HG02571 (cell line): ENCODE measurements at regions not wholly inside any gene's neighbourhood (a gene's known extent, or its start where the extent isn't known, plus 50 kb on each side); places are given as distances from the start of the nearest gene placed in this dataset.
"Not testable (repeated sequence)": the region's sequence is repeated elsewhere in the genome, so short reads cannot be mapped to it uniquely, and the experiment has no call there.

Experiments
- ATAC-seq: cut with Tn5 transposase; IDR thresholded peaks from one replicate; pipeline ENCODE4 v1.9.1; 2021; ENCODE audit warnings: mild to moderate bottlenecking, moderate library complexity; ENCODE audit not compliant: unreplicated experiment

- no peak for ATAC-seq
Observed at GRCh38 chr6:103819509-103819908, 1040.2 kb downstream of the HACE1 start.

GRCh38 chr6:103812970-103813369 lies 1046.7 kb downstream of the HACE1 start:
- no peak for ATAC-seq

GRCh38 chr6:103801901-103802479 lies 1057.7 kb downstream of the HACE1 start:
- not testable (repeated sequence) for ATAC-seq

DNA sequence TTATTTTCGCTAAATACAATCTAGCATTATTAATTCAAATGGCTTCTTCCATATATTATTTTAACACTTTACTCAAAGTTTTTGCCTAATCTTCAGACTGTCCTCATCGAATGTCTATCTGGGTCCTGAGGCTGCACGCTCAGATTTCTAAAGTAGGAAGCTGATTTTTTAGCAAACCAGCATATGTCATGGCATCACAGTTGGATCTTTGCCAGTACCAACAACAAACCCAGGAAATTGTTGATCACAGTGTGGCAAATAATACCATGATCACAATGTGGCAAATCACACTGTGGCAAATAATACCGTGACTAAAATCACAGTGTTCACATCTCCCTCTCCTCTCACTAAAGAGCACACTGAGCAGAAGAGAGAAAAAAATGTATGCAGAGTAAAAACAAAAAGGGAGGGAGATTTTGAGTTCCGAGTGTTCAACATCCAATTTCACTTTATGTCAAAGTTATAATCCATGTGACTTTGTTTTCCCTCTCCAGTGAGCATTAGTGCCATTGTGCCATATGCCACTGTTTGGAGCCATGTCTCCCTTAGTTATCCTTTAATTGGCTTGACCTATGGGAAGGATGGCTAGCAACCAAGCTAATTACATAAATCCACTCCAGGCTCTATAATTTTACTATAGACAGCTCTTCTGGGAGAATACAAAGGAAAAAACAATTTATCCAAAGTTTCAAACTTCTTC lies 1059.6 kb downstream of the HACE1 start:
- ATAC-seq, result no peak

GRCh38 chr6:103798166-103798565 lies 1061.6 kb downstream of the HACE1 start:
- no peak for ATAC-seq

DNA sequence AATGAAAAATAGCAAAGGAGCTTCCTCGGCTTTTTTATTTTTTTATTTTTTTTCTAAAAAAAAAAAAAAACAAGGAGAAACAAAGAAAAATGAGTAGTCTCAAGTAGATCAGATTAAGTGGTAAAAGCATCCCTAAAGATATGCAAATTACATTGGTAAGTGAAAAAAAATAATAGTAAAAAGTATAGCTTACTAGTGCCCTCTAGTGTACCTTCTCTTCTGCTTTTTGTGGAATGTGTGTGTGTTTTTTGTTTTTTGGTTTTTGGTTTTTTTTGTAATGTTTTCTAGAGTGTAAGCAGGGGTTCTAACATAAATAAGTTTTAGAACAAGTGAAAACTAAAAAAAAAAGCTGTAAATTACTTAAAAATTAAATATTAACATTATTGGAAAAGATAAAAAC lies 1062.0 kb downstream of the HACE1 start:
- no peak for ATAC-seq

GRCh38 chr6:103791458-103791857 lies 1068.3 kb downstream of the HACE1 start:
- no peak for ATAC-seq

DNA sequence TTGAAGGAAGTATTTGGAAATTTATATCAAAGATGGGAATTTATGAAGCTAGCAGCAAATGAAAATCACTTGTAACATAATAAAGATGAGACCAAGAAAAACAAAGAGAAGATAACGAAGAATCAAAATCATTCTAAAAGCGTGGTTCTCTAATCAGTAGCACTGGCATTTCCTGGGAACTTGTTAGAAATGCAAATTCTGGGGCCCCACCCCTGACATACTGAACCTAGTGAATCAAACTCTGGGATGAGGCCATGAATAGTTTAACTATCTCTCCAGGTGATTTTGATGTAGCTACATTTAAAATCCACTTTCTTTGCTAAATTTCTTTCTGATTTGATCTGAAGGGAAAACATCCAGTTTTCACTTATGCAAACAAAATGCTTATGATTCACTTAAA lies 1075.6 kb downstream of the HACE1 start:
- ATAC-seq, result no peak

DNA sequence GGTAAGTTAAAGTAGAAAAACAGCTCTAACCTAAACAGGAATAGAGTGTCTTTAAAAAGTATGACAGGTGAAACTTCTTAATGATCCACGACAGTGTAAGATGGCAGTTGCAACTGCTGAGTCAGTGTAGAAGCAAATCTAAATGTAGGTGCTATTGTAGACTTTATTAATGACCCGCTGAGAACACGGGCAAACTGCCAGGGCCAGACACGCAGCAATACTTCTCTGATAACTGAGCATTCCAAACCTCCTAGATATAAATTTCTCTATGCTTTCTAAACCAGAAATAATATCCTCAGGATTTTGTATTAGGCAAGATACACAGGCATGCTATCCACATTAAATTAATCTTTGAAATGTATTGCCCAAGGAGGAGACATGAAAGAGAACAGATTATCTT lies 1076.4 kb downstream of the HACE1 start:
- no peak for ATAC-seq

GRCh38 chr6:103769431-103769830 lies 1090.3 kb downstream of the HACE1 start:
- ATAC-seq, result no peak

- no peak for ATAC-seq
Observed at GRCh38 chr6:103750603-103751002, 1109.1 kb downstream of the HACE1 start.

GRCh38 chr6:103734016-103734415 lies 1125.7 kb downstream of the HACE1 start:
- no peak for ATAC-seq

DNA sequence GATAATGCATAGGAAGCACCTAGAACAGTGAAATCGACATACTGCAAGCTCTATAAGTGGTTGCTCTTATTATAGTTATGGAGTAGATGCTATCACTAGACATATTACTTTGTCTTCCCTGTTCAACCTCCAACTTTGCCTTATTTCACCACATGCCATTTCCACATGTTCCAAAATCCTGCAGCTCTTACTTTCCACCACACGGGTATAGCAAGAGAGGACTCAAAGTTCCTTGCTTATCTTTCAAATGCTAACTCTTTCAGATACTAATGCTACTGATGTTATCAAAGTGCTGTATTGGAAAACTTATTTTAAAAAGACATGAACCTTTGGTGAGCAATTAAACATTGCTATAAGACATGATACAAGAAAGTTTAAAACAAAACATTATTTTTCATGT lies 1130.1 kb downstream of the HACE1 start:
- ATAC-seq, result no peak

DNA sequence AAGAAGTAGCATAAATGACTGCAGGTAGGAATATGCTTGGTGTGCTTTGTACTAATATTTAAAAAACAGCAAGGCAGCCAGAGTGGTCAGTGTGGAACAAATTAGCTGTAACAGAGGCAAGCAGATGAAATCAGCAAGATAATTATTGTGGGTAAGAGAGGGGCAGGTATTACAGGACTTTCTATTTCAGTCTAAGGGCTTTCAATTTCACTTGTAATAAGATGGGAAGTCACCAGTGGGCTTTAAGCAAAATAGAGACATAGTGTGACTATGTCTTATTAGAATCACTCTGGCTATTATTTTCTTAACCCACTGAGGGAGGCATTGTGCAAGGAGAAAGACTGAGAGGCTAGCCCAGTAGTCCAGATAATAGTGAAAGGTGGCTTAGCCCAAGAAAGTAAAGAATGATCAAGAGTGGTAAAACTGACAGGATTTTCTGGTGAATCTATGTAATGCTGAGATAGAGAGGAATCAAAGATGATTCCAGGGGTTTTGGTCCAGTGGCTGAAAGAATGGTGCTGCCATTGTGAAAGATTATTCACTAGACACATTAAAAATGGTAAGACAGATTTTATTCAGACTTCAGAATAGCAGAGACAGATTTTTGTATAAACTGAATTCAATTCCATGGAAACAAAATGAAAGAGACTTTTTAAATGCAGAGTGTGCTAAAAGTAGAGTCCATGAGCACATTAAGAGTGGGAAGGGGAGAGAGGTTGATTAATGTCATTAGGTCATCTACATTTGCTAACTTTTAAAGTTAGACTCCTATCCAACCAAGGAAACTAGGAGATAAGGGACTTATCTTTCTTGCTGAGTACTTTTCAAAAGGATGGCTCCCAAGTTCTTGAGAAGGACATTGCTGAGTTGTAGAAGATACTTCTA lies 1136.0 kb downstream of the HACE1 start:
- no peak for ATAC-seq

DNA sequence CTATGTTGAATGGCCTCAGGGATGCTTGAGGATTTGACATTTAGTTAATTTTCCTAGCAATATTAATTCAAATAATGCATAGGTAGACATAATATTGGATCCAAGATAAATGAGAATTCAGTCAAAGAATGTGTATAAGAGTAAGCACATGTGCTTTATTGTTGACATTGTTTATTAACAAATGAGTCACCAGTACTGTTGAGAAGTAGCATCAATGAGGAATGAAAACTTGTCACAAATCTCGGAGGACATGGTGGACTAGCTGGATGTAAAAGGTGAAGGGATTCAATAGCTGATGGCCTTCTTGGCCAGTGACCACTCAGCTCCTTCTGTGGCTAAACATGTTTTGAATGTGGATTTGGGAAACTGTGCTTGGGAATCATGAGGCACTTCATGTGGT lies 1137.0 kb downstream of the HACE1 start:
- no peak for ATAC-seq

DNA sequence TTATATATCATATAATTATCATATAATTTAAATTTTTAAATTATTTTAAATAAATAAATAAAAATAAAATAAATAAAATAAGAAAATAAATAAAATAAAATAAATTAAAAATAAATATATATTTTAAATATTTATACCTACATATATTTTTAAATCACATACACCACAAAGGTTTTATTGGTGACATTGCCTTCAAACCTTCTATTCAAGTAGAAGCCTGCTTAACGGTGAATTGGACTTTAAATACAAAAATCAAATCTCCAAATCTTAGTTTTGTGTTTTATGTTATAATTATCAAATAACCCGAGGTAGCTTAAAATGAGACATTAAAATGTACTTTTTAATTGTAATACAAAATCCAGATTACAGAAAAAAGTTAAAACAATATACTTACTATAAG lies 1137.8 kb downstream of the HACE1 start:
- no peak for ATAC-seq

- no peak for ATAC-seq
Observed at GRCh38 chr6:103720393-103720792, 1139.3 kb downstream of the HACE1 start.

DNA sequence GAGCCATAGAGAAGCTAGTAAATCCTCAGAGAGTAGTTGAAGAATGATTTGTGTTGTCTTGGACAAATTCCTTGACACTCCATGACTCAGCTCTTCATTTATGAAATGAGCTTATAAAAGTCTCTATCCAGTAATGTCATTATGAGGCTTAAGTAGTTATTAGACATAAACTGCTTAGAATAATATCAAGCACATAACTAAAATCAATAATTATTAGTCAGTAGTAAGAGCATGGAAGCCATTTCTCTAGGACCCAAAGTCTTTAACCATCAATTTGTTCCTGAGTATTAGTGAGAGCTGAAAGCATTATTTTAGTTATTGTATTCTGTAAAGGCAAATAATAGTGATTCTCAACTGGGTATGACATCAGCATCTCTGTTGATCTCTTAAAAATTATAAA lies 1140.2 kb downstream of the HACE1 start:
- no peak for ATAC-seq

DNA sequence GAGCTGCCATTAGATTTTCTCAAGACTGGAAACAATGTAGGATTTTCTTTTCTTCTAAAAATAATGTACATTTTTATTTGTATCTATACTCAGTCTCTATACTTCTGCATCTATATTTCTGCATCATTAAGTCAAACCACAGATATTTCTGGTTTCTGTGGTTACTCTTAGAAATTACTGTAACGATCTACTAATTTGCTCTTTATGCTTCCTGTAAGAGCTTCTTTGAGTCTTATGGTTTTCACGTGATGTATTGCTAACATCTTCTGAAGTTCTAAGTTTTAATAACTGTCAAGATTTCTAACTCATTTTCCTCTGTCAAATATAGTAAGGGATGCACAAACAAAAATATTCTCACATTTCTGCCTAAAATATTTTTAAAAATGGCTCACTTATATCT lies 1144.5 kb downstream of the HACE1 start:
- no peak for ATAC-seq

DNA sequence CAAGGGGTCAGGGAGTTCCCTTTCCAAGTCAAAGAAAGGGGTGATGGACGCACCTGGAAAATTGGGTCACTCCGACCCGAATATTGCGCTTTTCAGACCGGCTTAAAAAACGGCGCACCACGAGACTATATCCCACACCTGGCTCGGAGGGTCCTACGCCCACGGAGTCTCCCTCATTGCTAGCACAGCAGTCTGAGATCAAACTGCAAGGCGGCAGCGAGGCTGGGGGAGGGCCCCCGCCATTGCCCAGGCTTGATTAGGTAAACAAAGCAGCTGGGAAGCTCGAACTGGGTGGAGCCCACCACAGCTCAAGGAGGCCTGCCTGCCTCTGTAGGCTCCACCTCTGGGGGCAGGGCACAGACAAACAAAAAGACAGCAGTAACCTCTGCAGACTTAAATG lies 1150.5 kb downstream of the HACE1 start:
- ATAC-seq, result not testable (repeated sequence)

DNA sequence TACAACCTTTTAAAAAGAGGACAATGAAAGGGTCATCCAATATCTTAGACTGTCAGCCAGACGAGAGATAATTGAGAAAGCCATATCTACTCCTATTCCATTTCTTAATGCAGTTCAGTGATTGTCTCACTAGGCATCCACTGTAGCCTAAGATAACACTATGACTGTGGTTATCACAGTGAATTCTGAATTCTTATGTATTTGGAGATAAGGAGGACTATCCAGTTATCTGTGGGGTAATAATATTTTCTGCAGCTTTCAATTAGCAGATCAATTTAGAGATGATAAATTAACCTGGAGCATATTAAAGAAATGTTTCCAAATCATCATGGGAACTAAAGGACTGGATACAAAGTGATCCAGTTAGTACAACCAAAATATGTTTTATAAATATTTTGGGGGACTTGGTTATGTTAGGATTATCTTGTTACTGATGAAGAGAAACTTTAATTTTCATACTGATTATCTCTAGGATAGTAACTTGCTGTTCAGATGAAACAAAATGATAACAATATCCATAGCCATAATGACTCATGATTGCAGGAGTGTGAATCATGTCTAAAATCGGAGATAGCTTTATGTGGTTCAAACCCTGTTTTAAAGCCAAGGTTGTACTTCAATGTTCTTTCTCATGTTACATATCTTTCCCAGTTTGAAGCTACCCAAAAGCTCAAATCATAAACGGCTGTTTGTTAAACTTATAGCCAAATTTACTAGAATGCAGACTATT lies 1152.0 kb downstream of the HACE1 start:
- ATAC-seq, result no peak
